Nephron (organoid): ENCODE measurements at regions not wholly inside any gene's neighbourhood (a gene's known extent, or its start where the extent isn't known, plus 50 kb on each side); places are given as distances from the start of the nearest gene placed in this dataset.

Source experiments
- H3K27ac Mint-ChIP-seq, 3 experiments: 2 replicates each; pipeline ENCODE4 v1.8.0; 2020; ENCODE audit warnings: mixed read lengths in 3 of 3, mild to moderate bottlenecking in 2 of 3, moderate library complexity in 1 of 3
- H3K27me3 Mint-ChIP-seq: 2 replicates; pipeline ENCODE4 v1.8.0; 2021; ENCODE audit warnings: low read depth, mild to moderate bottlenecking, moderate library complexity, mixed read lengths
- H3K36me3 Mint-ChIP-seq: 2 replicates; pipeline ENCODE4 v1.8.0; 2020; ENCODE audit warnings: low read depth, mixed read lengths
- H3K4me1 Mint-ChIP-seq: 2 replicates; pipeline ENCODE4 v1.8.0; 2020; ENCODE audit warnings: mixed read lengths
- H3K4me3 Mint-ChIP-seq, 3 experiments: 2 replicates each; pipeline ENCODE4 v1.8.0; 2020; ENCODE audit warnings: mild to moderate bottlenecking in 3 of 3, mixed read lengths in 3 of 3, moderate library complexity in 2 of 3
- H3K9me3 Mint-ChIP-seq: 2 replicates; pipeline ENCODE4 v1.8.0; 2020; ENCODE audit warnings: mixed read lengths
- CTCF ChIP-seq, 3 experiments: fragments of 200-600 bp; sonication (generic); IDR thresholded peaks; one replicate each; pipeline ENCODE4 v1.5.0; 2021; ENCODE audit warnings: antibody characterized with exemption in 3 of 3; ENCODE audit not compliant: unreplicated experiment in 3 of 3

- Mint-ChIP-seq H3K36me3 (no peaks in the 10 kb centered on the region), H3K4me1 (no peaks in the 10 kb centered on the region), H3K9me3 (no peaks in the 10 kb centered on the region), H3K27me3 (no peaks in the 10 kb centered on the region), H3K27ac (no peak overlapping the region), H3K4me3 (no peak overlapping the region)
- no peak for TF ChIP-seq CTCF (IDR thresholded peaks at IDR 0.05; ENCODE audit: unreplicated experiment in 3 of 3)
Observed at GRCh38 chr10:36547965-36548364, 577.4 kb upstream of the ANKRD30A start.

GRCh38 chr10:36542493-36542892, 582.9 kb upstream of the ANKRD30A start:
- no peaks in the 10 kb centered on the region for H3K36me3 Mint-ChIP-seq
- no peaks in the 10 kb centered on the region for H3K4me1 Mint-ChIP-seq
- no peak overlapping the region for H3K27ac Mint-ChIP-seq

GRCh38 chr10:36540611-36541010, 584.8 kb upstream of the ANKRD30A start:
- TF ChIP-seq CTCF (IDR thresholded peaks at IDR 0.05; ENCODE audit: unreplicated experiment in 3 of 3): no peak
- no peaks in the 10 kb centered on the region for H3K36me3 Mint-ChIP-seq
- no peaks in the 10 kb centered on the region for H3K4me1 Mint-ChIP-seq
- no peak overlapping the region for H3K27ac Mint-ChIP-seq
- no peak overlapping the region for H3K4me3 Mint-ChIP-seq
- no peaks in the 10 kb centered on the region for H3K9me3 Mint-ChIP-seq
- H3K27me3 Mint-ChIP-seq: no peaks in the 10 kb centered on the region

More at GRCh38 chr10:36542493-36542892, 582.9 kb upstream of the ANKRD30A start:
- Mint-ChIP-seq H3K27me3 (no peaks in the 10 kb centered on the region), H3K9me3 (no peaks in the 10 kb centered on the region), H3K4me3 (no peak overlapping the region)
- TF ChIP-seq CTCF (IDR thresholded peaks at IDR 0.05; ENCODE audit: unreplicated experiment in 3 of 3): no peak

- Mint-ChIP-seq H3K9me3 (no peaks in the 10 kb centered on the region), H3K36me3 (no peaks in the 10 kb centered on the region), H3K4me1 (no peaks in the 10 kb centered on the region), H3K4me3 (no peak overlapping the region), H3K27me3 (no peaks in the 10 kb centered on the region), H3K27ac (no peak overlapping the region)
- TF ChIP-seq CTCF (IDR thresholded peaks at IDR 0.05; ENCODE audit: unreplicated experiment in 3 of 3): no peak
Observed at GRCh38 chr10:36538953-36539586, 586.3 kb upstream of the ANKRD30A start.

- H3K9me3 Mint-ChIP-seq: peaks cover 3% of the 10 kb centered on the region
- no peaks in the 10 kb centered on the region for H3K4me1 Mint-ChIP-seq
- no peak overlapping the region for H3K4me3 Mint-ChIP-seq
- no peaks in the 10 kb centered on the region for H3K27me3 Mint-ChIP-seq
- H3K27ac Mint-ChIP-seq: no peak overlapping the region
- H3K36me3 Mint-ChIP-seq: no peaks in the 10 kb centered on the region
- no peak for TF ChIP-seq CTCF (IDR thresholded peaks at IDR 0.05; ENCODE audit: unreplicated experiment in 3 of 3)
Observed at GRCh38 chr10:36534471-36535002, 590.9 kb upstream of the ANKRD30A start.

GRCh38 chr10:36533861-36534260, 591.5 kb upstream of the ANKRD30A start:
- Mint-ChIP-seq H3K9me3 (peaks cover 5% of the 10 kb centered on the region), H3K4me1 (no peaks in the 10 kb centered on the region), H3K27me3 (no peaks in the 10 kb centered on the region)

More at GRCh38 chr10:36533861-36534260, 591.5 kb upstream of the ANKRD30A start:
- Mint-ChIP-seq H3K27ac (no peak overlapping the region), H3K36me3 (no peaks in the 10 kb centered on the region), H3K4me3 (no peak overlapping the region)
- no peak for TF ChIP-seq CTCF (IDR thresholded peaks at IDR 0.05; ENCODE audit: unreplicated experiment in 3 of 3)
